ENCODE measurements at regions not wholly inside any gene's neighbourhood (a gene's known extent, or its start where the extent isn't known, plus 50 kb on each side); places are given as distances from the start of the nearest gene placed in this dataset.

DNA sequence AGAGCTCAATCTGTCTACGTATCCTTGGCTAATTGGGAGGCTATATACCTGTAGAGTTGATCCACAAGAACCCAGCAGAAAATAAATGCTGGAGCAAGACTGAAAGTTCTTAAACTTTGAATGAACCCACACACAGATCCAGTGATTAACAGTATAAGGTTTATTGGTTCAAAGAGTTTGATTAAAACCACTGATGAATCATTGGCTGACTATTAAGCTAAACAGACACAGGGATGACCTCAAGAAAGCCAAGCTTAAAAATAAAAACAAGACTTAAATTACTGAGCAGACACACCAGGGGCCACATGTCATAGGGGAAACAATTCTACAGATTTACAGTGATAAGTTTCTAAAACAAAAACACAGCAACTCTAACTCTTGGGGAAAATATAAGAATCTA, 163.6 kb downstream of the SPATA31D1 start:
- TF ChIP-seq, protein P1, sequence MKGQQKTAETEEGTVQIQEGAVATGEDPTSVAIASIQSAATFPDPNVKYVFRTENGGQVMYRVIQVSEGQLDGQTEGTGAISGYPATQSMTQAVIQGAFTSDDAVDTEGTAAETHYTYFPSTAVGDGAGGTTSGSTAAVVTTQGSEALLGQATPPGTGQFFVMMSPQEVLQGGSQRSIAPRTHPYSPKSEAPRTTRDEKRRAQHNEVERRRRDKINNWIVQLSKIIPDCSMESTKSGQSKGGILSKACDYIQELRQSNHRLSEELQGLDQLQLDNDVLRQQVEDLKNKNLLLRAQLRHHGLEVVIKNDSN (IDR thresholded peaks at IDR 0.05), result no peak
- TF ChIP-seq EP300 (IDR thresholded peaks at IDR 0.05; ENCODE audit: borderline replicate concordance) (no peak), TAF1 (IDR thresholded peaks at IDR 0.05; ENCODE audit: low read depth) (no peak), CEBPB (IDR thresholded peaks at IDR 0.05) (no peak)

Data from Ishikawa (cell line).